ENCODE measurements at regions not wholly inside any gene's neighbourhood (a gene's known extent, or its start where the extent isn't known, plus 50 kb on each side); places are given as distances from the start of the nearest gene placed in this dataset.

DNA sequence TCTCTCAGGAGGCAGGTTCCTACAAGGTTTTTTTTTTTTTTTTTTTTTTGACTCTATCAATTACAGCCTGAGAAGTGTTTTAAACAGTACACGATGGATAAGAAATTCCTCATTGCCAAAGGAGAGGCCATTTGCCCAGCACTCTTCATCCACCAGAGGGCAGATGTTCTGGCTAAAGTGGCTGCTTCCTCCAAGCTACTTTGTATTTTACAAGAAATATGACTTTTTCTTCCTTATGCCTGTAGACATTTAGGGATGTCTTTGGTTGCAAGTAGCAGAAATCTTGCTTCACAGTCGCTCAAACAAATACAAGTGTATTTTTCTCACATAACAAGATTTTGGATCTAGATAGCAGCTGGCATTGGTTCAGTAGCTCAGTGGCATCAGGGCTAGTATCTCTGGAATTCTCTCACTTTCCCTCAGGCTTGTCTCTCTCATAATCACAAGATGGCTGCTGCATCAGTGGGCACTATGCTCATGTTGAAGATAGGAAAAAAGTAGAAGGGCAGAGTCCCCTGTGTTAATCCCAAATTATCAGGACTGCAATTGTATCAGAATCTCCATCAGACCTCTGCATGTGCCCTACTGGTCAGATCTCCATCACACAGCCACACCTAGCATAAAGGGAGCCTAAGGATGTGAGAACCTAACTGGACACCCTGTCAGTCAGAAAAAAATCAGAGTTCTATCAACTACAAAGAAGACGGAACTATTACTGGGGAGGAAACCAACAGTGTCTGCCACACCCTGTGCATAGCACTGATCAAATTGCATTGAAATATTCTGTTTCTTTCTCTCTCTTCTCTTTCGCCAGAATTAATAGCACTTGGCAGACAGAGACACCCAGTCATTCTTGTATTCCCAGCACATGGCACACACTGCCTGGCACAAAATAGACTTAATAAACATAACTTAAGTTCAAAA, 138.9 kb upstream of the COL8A1 start:
- DNase-seq = no peak

DNA sequence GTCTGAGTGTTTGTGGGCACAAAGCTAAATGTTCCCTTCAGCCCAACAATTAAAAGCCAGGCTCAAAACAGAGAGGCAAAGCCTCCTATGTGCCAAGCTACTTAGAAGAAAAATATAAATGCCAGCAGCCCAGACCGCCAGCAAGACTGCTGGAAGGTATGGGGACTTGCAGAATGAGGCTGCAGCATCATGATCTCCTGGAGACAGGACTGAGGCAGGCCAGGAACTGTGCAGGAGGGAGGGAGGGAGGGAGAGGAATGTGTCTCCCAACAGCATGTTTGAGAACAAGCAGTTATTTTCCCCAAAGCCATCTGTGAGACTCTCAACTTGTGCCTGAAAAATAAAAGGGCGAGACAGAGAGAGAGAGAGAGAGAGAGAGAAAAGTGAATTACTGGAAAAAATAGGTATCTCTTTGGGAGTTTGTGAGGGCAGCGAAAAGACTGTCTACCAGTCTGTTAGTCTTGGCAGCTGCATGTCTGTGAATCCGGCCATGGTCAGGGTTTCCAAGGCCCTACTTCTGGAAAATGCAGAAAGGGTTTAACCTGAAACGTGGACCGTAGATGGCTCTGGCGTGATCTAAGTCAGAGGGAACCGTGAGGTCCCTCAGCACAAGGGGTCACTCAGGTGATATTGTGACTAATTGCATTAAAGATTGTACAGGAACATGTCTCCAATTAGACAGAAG, 139.7 kb upstream of the COL8A1 start:
- no peak for DNase-seq

DNA sequence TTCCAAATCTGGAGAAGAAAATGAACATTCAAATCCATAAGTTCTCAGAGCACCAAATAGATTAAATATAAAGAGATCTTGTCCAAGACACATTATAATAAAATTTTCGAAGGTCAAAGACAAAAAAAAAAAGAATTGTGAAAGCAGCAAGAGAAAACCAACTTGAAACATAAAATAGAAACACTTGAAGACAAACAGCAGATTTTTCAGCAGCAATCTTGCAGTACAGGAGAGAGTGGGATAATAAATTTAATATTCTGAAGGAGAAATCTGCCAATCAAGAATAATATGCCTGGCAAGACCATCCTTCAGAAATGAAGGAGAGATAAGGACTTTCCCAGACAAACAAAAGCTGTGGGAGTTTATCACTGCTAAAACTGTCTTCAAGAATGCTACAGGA, 150.5 kb upstream of the COL8A1 start:
- no peak for DNase-seq

DNA sequence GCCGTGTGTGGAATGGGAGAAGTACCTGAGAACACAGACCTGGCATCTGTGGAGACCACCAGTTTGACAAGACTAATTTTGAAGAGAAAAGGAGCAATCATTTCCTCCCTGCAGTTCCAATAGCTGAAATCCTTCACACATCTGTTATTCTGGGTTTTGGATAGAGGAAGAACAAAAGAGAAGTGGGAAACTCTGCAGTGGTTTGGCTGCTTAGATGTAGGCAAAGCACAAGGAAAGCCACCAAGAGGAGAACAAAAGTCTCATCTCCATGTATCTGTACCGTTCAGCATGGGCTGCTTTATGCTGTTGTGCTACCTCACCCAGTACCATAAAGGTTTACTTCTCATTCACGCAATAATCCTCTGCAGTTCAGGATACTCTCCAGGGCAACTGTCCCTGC, 153.1 kb upstream of the COL8A1 start:
- no peak for DNase-seq

DNA sequence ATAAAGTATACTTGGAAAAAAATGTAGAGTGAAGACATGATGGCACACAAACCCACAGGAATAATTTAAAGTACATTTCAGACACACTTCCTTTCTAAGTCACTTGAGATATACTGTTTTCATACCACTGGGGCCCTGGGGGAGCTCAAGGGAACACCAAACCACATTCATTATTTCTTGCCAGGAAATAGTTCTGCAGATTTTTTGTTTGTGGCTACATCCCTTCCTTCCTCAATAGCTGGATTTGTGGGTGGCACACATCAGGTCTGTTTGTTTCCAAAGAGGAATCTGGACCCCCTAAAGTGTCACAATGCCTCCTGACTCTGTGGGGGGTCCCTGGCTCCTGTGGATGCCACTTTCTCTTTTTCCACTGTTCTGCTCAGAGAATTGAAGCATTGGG, 153.5 kb upstream of the COL8A1 start:
- DNase-seq = no peak

DNA sequence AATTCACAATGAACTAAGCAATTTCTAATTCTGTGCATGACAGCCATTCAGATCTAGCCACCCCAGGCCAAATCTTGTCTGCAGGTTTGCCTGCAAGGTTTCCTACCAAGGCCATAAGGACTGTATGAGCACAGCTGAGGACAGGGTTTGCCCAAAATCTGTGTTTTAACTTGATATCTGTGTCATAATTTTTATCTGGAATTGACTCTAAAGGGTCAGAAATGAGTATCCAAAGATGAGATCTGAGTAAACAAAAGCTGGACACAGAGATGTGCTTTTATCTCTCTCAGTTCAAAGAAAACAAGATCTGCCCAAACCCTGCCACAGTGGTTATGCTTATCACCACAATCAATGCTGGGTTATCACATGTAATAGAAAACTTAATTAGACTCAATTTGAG, 154.6 kb upstream of the COL8A1 start:
- DNase-seq = no peak

DNA sequence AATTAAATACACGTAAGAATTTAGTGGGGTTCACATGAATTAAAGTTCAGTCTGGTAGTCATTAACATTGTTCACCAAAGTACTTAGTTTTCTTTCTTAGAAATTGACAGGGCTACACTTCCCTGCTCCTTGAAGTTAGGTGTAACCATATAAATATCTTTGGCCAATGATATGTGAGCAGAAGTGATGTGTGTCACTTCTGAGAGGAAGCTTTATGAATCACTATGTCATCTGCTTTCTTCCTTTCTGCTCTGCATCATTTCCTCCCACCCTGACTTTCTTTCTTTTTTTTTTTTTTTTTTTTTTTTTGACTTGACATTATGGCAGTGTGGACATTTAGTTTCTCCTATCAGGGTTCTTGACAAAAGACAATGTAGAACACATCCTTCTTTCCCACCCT, 156.2 kb upstream of the COL8A1 start:
- no peak for DNase-seq

DNA sequence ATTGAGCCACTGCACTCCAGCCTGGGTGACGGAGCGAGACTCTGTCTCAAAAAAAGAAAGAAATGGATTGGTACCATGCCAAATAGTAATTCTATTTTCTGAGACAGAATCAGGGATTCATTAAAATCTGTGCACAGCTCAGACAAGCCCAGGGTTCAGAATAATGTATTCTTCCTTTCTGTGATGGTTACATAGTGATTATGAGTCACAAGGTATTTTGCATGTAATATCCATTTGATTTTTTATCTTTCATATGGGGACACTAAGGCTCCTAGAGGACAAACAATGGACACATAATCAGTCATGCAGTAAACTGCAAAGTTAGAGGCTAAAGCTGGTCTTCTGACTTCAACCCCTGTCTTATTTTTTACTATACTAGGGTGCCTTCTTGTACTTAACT, 156.8 kb upstream of the COL8A1 start:
- DNase-seq = no peak

DNA sequence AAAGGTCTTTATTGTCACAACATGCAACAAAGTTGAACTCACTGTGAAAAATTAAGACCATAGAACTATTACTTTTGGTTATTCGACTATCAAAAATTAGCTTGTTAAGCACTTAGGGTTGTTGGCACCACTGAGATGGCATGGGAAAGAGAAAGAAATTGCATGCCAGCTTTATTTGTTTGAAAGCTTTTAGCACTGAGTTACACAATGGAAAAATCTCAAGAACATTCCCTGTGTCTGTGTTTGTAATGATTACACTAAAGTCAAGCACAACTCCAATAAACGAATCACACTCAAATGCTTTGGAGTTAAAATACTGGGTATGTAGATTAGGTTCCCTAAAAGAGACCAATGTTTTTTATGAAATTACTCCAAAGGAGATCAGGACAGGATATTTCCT, 158.6 kb upstream of the COL8A1 start:
- DNase-seq = no peak

DNA sequence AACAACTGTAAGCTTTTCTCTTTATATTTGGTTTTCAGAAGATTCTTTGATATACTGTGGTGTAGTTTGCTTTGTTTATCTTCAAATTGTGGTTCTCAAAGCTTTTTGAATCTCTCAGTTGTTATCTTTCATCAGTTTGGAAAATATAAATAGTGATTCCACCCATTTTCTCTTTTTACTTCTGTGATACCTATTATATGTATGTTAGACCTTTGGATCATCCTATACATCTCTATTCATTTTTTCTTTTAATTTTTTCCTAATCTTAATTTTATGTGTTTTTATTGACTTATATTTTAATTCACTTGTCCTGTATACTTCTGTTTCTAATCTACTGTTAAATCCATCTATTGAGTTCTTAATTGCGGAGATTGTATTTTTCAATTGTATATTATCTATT, 160.7 kb upstream of the COL8A1 start:
- DNase-seq = no peak

DNA sequence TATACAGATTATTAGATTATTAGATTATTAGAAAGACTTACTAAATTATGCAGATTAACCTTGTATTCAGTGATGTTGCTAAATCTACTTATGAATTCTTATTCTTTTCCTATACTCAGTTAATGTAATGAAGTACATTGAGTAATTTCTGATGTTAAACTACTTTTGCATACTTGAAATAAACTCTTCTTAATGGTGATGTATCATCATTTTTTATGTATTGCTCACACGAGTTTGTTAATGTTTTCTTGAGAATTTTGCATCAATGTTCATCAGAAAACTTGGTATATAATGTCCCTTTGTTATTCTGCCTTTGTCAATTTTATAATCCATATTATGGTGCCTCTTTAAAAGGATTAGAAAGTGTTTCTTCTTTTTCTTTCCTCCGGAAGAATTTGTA, 163.2 kb upstream of the COL8A1 start:
- no peak for DNase-seq

DNA sequence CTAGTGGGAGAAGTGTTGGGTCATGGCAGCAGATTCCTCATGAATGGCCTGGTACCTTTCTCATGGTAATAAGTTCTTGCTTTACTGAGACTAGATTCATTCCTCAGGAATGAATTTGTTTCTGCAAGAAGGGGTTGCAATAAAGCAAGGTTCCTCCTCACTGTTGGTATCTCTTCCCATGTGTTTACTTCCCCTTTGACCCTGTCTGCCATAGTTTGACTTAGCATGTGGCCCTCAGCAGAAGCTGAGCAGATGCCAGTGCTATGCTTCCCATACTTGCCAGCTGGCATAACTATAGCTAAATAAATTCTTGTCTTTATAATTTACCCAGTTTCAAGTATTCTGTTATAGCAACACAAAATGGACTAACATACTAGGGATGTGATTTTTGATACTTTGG, 163.6 kb upstream of the COL8A1 start:
- DNase-seq = no peak

DNA sequence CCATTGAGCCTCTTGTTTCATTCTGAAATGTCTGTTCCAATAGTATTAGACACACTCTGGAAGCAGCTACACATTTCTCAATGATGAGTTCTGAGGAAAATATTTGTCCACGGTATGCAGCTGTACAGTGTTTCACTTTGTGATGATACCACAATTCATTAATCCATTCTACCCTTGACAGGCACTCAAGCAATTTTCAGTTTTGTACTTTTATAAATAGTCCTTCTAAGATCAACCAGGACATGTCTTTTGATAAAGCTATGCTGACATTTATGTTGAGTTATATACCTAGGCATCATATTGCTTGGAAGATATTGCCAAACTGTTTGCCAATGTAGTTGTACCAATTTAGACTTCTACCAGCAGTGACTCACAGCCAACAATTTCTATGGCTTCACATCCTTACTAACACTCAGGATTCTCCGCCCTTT, 165.1 kb upstream of the COL8A1 start:
- DNase-seq = no peak

DNA sequence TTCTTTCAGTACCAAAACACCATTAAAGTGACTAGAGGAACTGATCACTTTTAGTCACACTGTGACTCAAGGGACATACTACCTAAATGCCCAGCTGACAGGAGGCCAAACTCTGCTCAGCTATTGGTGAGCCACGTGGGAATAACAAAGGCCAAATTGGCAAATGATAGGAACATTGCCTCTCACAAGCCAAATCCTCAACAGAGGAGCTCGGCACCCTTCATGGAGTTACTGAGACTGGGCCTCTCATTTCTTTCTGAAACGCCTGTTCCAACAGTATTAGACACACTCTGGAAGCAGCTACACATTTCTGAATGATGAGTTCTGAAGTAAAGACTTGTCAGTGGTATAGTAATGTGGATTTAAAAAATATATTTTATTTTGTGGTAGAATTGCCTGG, 166.0 kb upstream of the COL8A1 start:
- DNase-seq = no peak

DNA sequence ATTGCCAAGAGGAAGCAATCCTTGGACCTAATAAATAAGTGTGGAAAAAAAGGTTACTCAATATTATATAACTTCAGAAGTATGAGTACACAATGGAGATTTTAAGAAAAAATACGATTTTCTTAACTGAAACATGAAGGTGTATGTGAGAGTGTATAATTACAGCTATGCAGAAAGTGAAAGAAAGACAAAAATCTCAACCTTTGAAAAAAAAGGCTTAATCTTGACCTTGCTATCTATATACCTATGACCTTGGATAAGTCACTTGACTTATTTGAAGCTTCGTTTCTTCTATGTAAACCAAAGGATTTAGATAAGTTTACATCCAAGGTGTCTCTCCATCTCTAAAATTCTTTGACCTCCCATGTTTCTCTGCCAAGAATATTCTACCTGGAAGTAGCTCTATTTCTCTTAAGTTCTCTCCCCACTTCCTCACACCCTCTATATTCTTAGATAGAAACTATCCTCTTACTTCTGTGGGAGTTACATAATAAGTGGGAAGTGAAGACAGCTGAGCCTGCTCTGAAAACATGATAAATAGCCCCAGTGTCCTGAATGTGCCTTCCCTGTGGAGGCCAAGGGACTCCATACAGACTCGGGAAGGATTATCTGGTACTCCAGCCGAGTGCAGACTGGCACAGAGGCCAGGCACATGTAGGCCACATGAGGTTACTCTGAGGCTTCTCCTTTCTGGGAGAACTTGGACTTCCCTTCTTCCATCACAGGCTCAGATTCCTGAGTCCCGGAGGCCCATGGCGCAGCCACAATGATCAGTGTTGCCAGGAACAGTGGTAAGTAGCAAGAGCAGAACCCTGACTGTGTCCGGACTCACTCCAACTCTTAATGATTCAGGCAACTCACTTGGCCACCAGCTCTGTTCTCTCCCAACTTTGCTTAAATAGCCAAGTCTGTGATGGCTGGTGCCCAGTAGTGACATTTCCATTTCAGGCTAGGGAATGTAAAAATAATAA, 166.8 kb upstream of the COL8A1 start:
- DNase-seq = no peak

DNA sequence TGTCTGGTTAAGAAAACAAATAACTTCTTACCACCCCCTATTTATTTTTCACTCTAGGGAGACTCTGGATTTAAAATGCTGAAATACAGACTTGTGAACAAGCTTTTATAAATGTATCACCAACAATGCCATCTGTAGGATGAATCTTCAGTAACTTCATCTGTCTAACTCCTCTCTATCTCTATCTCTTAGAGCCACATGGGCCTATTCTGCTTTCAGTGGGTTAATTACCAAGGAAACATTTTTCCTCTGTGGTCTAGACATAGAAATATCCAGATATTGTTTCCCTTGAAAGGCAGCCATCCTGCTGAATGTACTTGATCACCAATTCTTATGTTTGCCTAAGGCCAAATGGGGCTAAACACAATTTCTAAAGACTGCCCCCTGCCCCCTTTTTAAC, 167.6 kb upstream of the COL8A1 start:
- no peak for DNase-seq

DNA sequence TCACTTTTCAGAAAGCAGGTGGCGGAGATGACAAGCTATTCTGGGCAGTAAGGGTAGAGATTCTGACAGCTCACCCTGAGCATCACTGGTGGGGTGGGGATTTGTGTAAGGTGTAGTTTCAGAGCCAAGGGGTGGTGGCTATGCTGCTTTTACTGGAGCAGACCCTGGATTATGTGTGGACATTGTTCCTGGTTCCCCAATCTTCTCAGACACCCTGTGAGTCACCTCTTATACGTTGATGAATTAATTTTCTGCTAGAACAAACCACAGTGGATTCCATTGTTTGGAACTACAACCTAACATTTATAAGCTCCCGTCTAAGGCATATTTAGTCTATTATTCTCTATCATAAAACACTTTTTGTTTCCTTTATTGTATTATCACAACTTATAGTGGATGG, 169.5 kb upstream of the COL8A1 start:
- no peak for DNase-seq

DNA sequence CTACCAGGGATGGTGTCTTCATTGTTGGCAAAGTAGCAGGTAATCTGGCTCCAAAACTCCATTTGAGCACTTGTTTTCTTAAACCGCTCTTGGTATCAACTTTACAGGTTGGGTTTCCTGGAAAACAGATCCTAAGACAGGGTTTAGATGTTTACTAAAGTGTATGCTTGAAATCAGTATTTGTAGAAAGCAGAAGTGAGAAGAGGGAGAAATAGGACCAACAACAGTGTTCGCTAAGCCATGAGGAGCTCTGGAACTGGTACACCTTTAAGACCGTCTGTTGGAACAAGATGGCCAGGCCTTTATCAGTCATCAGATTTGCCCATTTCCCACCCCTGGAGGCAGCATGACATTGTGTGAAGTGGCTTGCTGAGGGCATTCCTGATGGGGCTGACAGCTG, 171.0 kb upstream of the COL8A1 start:
- DNase-seq = no peak

DNA sequence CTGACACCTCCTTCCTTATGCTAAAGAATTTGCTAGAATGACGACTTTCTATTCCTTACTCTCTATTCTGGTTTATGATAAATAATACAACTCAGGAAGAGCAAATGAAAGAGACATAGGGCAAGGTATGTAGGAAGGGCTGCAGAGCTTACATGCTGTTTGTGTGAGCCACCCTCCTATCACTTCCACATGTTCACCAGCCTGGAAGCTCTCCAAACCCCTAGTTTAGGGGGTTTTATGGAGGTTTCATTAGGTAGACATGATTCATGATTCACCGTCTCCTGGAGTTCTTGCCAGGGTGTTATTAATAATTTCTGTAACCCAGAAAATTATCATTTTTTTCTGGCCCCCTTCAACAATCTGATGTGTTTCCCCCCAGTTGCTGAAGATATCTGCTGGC, 172.1 kb upstream of the COL8A1 start:
- DNase-seq = no peak

DNA sequence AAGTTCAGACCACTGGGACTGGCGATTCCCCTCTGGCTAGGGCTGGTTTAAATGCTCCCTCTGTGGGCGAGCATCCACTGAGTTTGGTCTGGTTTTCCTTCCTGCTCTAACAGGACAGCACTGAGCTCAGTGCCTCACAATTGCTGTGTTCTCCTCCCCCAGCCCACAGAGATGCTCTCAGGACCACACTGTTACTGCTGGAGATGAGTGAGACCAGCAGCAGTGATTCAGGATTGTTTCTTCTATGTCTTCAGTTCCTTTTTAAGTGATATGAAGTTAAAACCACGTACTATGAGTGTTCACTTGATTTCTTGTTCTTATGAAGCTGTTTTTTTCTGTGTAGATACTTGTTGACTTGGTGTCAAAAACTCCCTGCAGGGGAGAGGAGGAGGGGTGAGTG, 180.4 kb upstream of the COL8A1 start:
- no peak for DNase-seq

DNA sequence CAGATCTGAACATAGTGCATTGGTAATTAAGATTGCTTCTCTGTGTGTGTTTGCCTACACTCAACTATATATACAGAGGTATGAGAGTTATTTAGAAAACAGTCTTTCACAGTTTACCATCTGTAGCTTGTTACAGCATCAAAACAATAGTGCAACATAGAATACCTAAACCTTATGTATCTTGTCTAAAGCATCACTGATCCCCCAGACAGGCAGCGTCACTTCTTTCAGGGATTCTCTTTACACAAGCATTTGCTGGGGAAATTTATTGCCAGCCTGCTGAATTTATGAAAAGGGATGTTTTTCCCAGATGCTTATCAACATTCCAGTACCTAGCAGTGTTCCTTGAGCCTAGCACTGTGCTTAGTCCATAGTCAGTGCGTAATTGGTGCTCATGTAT, 195.8 kb upstream of the COL8A1 start:
- DNase-seq = no peak

DNA sequence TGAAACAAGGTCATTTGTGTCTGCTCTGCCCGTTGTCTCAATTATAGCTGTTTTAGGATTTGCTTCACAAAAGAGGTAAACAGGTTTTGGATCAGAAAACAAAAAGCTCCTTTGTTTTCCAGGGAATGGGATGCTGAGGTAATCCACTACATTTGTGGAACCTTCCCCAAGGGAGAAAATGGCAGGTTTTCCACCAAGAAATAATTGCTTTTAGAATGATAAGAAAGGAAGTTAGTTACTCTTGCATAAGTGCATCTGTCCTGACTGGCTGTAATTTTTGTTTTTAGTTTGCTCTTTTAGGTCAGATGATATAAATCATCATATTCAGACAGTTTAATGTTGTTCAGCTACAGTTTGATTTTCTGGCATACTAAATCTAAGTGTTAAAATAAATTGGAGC, 198.5 kb upstream of the COL8A1 start:
- DNase-seq = no peak

DNA sequence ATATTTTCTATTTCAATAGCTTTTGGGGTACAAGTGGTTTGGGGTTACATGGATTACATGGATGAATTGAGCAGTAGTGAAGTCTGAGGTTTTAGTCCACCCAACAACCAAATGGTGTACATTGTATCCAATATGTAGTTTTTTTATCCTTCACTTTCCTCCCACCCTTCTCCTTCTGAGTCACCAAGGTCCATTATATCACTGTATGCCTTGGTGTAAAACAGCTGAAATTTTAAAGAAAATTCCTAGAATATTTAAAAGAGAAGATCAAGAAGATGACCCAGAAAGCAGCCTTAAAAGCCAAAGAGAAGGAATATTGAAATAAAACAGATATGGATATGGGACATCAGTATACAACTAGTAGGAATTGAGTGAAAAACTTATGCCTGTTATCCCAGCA, 204.2 kb upstream of the COL8A1 start:
- DNase-seq = no peak

Data from CD4-positive, alpha-beta T cell treated with Interleukin-15 for 1 hour (primary cell).